HG03342 (cell line): ENCODE measurements at regions not wholly inside any gene's neighbourhood (a gene's known extent, or its start where the extent isn't known, plus 50 kb on each side); places are given as distances from the start of the nearest gene placed in this dataset.
"Not testable (repeated sequence)": the region's sequence is repeated elsewhere in the genome, so short reads cannot be mapped to it uniquely, and the experiment has no call there.

Experiments
- ATAC-seq: cut with Tn5 transposase; IDR thresholded peaks from one replicate; pipeline ENCODE4 v1.9.1; 2021; ENCODE audit warnings: mild to moderate bottlenecking, moderate library complexity; ENCODE audit not compliant: unreplicated experiment

DNA sequence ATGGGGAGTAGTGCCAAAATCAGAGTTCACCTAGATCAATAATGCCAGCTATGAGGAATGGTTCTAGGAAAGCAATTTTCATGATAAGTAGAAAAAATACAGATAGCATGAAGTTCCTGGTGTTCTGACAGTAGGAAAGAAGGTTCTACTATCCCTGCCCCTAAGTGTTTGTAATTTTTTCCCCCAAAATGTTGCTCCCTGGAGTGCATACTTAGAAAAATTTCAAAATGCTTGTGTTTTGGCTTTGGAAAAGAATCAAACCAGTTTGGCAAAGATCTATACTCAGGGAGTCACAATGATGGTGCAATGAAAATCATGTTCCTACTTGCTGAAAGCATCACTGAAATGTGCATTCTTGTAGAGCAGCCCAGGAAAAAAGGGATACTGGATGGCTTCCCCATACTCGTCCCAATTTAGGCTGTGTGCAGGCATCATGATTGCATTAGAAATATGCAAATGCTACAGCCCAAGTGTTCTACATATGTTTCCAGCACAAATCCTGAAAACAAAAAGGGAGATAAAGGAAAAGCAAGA is 74.7 kb downstream of the LPAR4 start:
- ATAC-seq: no peak

DNA sequence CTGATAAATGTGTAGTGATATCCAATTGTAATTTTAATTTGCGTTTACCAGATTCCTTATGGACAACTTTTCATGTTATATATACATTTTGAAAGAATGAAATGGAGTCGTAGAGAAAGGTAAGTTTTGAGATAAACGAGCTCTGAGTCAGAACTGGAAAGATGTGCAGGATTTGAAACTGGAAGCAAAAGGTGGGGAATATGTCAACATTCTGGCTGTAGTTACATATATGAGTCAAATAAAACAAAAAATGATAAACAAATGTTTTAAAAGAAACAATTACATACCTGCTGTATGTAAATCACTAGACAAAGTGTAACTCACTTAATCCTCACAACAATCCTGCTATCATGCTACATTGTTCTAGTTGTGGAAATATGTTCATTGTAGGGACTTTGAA is 84.0 kb downstream of the LPAR4 start:
- peak; percentile 80 for ATAC-seq

- no peak for ATAC-seq
Measured at GRCh38 chrX:78838709-78839108, 91.2 kb downstream of the LPAR4 start.

DNA sequence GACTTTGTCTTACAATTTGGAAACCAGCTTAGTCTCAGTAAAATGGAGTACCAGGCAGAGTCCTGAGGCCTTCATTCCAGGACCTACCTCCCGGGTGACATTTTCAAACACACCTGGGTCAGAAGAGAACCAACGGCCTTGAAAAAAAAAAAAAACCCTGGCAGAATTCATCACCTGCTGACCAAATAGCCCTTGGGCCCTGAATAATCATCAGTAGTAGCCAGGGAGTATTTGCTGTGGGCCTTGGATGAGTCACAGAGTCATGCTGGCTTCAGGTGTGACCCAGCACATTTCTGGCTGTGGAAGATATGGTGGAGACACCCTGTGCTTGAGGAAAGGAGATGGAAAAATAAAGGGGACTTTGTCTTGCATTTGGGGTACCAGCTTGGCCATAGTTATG is 92.2 kb downstream of the LPAR4 start:
- ATAC-seq: no peak

- not testable (repeated sequence) for ATAC-seq
Measured at GRCh38 chrX:78844218-78844617, 96.7 kb downstream of the LPAR4 start.

GRCh38 chrX:78881248-78881647 is 63.9 kb upstream of the P2RY10 start:
- not testable (repeated sequence) for ATAC-seq

- no peak for ATAC-seq
Measured at GRCh38 chrX:78886550-78886949, 58.6 kb upstream of the P2RY10 start.
